Liver (tissue), 3 donors: ENCODE measurements at regions not wholly inside any gene's neighbourhood (a gene's known extent, or its start where the extent isn't known, plus 50 kb on each side); places are given as distances from the start of the nearest gene placed in this dataset.

Experiments used
- ATF3 ChIP-seq: IDR thresholded peaks from 2 replicates; pipeline ENCODE4 v1.6.1; 2016; ENCODE audit warnings: antibody characterized with exemption
- CTCF ChIP-seq: fragments of 150-350 bp; IDR thresholded peaks from 2 replicates; pipeline ENCODE4 v1.5.1; 2017; ENCODE audit warnings: improper control_type of control experiment, low read depth, low read length; ENCODE audit not compliant: missing input control
- FOXA2 ChIP-seq: IDR thresholded peaks from 2 replicates; pipeline ENCODE4 v1.6.1; 2016; ENCODE audit warnings: antibody characterized with exemption
- JUND ChIP-seq, 2 donors: IDR thresholded peaks; 2 replicates each; pipeline ENCODE4 v1.6.1; 2016; ENCODE audit warnings: antibody characterized with exemption in 2 of 2
- MAX ChIP-seq: IDR thresholded peaks from 2 replicates; pipeline ENCODE4 v1.6.1; 2016; ENCODE audit warnings: antibody characterized with exemption
- RAD21 ChIP-seq, 2 donors: IDR thresholded peaks; 2 replicates each; pipeline ENCODE4 v1.6.1; 2016; ENCODE audit warnings: antibody characterized with exemption in 2 of 2, mild to moderate bottlenecking in 2 of 2
- REST ChIP-seq: IDR thresholded peaks from 2 replicates; pipeline ENCODE4 v1.6.1; 2016; ENCODE audit warnings: antibody characterized with exemption, mild to moderate bottlenecking
- RXRA ChIP-seq, 2 donors: IDR thresholded peaks; 2 replicates each; pipeline ENCODE4 v1.6.1; 2017 to 2018; ENCODE audit warnings: antibody characterized with exemption in 2 of 2, mild to moderate bottlenecking in 1 of 2
- YY1 ChIP-seq: IDR thresholded peaks from 2 replicates; pipeline ENCODE4 v1.6.1; 2016; ENCODE audit warnings: antibody characterized with exemption, mild to moderate bottlenecking
- donor health status: healthy.
- donor health status: healthy.

GRCh38 chr7:86980223-86980622 is 79.2 kb downstream of the ELAPOR2 start:
- TF ChIP-seq CTCF, result no peak
- TF ChIP-seq REST, result no peak
- no peak for TF ChIP-seq ATF3
- no peak for TF ChIP-seq RAD21 (IDR thresholded peaks at IDR 0.05)
- no peak for TF ChIP-seq RXRA (IDR thresholded peaks at IDR 0.05)
- no peak for TF ChIP-seq YY1
- no peak for TF ChIP-seq JUND (IDR thresholded peaks at IDR 0.05)
- TF ChIP-seq MAX, result no peak
- no peak for TF ChIP-seq FOXA2
